Pons (tissue), 1 donor: ENCODE measurements at regions not wholly inside any gene's neighbourhood (a gene's known extent, or its start where the extent isn't known, plus 50 kb on each side); places are given as distances from the start of the nearest gene placed in this dataset.
A peak's percentile ranks its signal among the peaks of the same experiment; 100 is the strongest.
"Not testable (repeated sequence)": the region's sequence is repeated elsewhere in the genome, so short reads cannot be mapped to it uniquely, and the experiment has no call there.

Experiments used
- DNase-seq: peaks from one replicate; pipeline ENCODE4 v3.0.0-alpha.2; 2016; ENCODE audit warnings: low spot score

DNA sequence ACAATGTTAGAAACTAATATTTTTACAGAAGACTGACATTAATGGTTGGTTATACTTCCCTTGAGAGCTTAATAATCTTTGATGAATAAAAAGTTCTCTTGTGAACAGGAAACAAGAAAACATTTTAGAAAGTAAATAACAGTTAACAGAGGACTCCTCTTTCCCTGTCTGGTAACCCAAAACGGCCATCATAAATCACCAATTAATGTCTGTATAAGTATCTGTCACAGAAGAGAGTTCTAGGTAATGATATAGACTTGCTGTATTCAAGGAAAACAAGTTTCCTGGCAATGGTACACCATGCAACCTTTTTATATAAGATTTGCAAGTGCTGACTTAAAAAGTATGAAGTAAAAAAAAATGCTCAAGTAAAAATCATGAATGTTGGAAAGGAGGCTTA is 426.7 kb downstream of the SOX2 start:
- DNase-seq: no peak

DNA sequence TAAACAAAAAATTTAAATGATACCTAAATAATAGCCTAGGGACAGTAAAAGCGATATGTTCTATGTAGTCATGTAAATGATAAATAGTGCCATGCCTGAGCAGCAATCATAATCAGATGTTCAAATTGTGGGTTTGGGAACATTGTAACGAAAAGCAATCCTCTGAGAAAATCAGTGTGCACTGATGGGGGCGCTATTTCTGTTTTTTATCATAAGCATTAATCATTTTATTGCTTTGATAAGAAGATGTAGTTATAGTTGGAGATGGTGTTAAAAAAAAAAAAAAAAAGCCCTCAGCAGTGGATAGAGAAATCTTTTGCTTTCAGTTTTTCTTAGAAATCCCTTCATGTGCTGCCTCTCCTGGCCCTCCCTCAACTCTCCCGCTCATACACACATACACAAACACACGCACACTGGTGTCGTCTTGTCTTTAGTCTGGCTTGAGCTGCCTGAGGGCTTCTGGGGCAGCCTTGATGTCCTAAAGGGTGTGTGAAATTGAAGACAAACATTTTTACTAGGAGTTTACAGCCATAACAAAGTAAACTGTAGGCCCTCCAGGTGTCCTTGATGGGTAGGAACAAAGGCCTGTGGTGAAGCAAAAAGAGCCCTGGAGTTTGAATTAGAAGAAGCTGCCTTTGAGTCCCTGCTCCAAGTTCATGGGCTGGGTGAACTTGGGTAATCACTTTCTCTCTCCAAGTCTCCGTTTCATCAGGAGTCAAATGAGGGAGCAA is 428.1 kb downstream of the SOX2 start:
- DNase-seq: no peak

DNA sequence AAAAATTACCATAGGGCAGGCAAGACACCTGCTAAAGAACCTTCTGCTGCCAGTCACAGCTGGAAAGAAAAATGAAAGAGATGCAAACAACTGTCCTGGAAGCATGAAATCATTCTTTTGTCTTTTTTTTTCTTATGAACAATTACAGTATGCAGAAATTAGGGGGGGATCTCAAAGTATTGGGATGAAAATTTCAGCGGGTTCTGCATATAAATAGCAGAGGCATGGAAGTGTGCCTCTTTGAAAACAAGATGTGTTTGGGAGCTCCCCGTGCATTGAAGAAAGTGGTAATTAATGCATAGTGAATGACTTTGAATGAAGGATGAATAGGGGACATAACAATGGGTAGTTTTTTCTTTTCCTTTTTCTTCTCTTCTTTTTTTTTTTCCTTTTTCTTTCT is 431.2 kb downstream of the SOX2 start:
- DNase-seq: no peak

DNA sequence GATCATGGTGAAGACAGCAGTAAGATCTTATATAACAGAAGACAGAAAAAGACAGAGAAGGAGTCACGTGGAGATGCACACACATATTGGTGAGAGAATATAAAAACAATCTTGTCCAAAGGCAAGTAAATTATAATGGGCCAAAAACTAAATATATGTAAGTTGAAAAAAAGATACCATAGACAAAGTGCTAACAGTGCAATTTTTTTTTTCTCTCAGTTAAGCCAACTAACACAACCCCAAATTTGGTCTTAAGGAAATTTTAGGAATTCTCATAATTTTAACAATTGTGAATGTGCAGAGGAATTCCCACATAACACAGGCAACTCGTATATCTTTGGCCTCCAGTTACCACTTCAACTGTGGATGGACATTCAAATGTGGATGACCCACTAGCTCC is 432.2 kb downstream of the SOX2 start:
- DNase-seq: no peak

DNA sequence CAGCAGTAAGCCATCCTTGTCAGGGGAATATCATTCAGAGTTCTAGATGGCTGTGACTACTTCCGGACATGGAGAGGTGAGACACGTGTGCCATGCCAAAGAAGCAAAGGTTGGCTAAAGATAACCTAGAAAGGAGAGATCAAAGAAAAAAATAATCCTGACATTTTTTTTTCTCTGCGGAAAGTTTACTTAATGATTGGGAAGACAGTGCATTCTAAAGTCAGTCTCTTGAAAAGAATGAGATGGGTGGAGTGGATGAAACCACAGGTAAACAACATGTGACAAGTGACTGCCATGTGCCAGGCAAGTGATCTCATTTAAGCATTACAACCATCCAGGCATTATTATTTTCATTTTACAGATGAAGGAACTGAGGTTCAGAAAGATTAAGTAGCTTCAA is 436.6 kb downstream of the SOX2 start:
- DNase-seq: no peak

DNA sequence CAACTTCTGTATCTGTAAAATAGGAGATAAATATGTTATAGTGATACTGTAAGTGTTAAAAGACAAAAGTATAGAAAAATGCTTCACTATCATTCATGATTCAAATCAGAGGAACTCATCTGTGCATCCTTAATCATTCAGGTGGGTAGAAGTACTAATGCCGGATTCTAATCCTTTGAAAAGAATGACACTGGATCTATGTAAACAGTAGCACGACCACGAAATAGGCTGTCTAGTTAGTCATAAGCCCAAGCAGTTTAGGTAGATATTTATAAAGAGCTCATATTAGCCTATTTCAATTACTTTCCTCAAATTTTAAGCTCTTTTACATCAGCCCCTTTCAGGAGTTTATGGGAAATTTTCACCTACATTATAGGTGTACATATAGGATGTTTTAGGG is 437.9 kb downstream of the SOX2 start:
- DNase-seq: no peak

DNA sequence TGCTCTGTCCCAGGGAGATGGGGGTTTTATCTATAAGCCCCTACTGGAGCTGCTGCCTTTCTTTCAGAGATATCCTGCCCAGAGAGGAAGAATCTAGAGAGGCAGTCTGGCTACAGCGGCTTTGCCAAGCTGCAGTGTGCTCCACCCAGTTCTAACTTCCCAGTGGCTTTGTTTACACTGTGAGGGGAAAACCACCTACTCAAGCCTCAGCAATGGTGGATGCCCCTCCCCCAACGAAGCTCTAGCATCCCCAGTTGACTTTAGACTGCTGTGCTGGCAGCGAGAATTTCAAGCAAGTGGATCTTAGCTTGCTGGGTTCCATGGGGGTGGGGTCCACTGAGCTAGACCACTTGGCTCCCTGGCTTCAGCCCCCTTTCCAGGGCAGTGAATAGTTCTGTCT is 444.6 kb downstream of the SOX2 start:
- DNase-seq: not testable (repeated sequence)

DNA sequence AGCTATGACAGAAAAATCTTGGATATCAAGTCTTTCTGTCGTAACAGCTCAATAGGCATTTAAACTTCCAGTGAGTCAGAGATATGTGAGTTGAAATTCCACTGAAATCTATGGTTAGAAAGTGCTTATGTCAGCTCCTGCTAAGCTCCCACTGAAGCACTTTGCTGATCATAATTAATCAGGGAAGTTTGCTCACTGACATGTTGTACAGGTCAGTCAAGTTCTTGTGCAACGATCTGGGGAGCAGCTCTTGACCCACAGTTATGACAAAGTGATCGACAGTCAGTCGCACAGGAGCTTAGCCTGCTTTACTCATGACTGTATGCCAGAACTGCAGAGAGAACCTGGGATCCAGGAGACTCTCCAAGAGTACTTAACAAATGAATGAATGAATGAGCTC is 453.5 kb downstream of the SOX2 start:
- no peak for DNase-seq

DNA sequence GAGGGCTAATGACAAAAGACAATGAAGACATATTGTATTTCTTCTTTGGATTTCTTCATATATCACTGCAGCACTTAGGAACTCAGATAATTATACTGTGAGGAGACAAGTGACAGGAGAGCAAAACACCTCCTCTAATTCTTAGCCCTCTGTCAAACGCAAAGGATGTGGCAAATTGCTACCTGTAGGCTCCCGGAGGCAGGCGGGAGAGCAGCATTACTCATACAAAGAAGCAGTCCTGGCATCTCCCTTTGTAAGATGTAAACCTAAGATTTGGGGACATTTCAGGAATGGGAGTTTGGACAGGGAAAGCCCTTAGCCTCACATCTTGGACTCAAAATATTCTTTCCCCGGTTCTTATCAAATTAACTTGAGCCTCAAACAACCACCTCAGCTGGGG is 460.8 kb downstream of the SOX2 start:
- no peak for DNase-seq

DNA sequence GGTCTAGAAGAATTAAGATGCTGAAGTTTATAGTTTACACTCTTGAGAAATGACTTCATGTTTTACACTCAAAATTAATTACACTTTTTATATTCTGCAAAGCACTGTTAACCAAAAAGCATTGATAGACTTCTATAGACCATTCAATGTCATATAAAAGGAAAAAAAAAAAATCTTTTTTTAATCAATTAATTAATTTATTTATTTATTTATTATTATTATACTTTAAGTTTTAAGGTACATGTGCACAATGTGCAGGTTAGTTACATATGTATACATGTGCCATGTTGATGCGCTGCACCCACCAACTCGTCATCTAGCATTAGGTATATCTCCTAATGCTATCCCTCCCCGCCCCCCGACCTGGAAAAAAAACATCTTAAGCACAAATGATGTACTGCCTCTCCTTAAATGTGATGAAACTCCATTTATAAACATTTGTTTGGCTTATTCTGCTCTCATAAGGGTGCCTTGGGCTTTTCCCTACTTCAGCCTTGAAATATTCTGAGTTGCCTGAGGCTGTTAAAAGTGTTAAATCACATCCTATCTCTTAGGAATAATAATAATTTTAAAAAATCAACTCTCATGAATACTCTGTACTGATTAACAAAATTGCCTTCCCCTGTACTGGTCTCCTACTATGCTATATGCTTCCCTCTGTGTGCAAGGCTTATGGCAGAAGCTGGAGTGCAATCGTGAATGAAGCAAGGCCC is 466.9 kb downstream of the SOX2 start:
- no peak for DNase-seq

DNA sequence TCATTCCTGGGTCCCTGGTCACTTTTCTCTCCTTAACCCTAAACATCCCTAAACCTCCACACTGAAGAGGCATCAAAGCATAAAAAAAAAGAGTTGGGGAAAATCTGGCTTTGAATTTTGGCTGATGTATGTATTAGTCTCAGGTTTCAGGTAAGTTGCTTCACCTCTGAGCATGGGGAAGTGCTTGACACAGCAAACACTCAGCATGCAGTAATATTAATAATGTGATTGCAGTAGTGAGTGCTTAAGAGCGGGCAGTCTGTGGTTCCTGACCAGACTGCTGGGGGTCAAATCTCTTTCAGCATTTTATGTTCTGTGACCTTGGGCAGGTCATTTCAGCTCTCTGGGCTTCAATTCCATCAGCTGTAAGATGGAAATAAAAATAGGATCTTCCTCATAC is 467.9 kb downstream of the SOX2 start:
- no peak for DNase-seq

DNA sequence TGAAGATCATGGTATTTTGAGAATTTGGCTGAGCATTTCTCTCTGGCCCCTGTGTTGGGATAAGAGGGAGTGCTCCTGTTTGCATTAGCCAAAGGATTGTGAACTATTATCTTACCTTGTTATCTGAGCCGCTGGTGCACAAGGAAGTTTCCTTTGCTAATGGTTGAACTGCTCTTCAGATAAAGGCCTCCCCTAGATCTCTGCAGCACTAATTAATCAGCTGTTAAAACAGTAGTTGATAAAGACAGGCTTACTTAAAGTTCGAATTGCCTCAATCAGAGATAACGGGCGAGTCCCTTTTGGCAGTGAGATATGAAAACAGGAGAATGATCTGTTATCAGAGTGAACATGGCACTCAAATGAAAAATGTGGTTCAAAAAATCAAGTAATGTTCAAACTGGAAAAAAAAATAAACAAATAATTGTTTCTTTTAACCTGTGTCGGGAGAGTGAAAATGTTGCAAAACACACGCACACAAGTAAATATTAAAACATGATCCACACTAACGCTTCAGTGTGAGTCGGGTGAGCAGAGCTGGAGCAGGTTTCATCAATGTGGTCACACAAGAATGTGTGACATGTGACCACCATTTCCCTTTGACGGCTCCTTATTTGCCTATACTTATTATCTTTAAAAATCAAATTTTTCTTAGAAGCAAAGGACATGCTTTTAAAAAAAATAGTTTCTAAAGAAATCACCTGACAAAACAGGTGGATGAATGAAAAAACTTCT is 469.1 kb downstream of the SOX2 start:
- DNase-seq: no peak

DNA sequence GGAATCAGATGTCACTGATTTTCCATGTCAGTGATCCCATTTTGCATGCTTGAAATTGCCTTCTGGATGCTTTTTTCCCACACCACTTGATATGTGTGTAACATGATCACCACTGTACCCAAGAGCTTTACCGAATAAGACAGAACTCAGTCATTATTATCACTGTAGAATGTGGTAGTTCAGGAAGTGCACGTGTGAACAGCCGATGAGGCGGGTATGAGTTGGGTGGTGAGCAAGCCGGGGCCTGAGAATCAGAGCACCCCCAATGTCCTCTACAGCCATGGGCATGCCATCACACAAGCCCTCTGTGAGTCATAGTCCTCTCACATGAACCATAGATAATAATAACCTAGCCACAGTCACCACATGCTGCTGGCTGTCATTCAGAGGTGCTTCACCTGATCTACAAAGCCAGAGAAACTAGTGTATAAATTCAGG is 470.8 kb downstream of the SOX2 start:
- DNase-seq: no peak

DNA sequence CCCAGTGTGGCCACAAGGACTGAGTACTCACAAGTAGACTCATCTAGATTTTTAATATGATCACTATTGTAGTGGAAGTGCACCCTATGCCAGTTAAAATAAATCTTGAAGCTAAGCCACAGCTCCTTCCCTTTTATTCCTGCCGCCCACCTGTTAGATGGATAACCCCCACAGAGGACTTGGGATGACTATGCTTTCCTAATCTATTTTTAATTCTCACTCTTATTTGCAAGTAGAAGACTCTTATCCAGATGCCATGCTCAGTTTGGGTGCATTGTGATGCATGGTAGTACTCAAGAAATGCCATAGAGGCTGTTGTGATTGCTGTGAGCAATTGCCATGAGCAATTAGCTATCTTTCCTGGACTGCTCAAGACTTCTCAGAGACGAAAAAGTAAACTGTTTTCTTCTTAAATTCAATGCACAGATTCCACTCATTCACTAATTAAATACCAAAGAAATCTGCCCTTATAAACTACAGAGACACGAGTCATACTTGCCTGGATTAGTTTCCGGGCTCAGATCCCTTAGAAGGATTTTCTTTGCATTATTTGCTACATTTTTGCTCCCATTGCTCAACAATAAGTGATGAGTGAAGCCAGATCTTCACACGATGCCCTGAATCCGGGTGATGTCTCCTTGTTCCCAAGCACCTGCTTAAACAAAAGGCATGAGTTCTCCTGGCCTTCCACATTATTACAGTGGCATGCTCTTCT is 472.1 kb downstream of the SOX2 start:
- no peak for DNase-seq

DNA sequence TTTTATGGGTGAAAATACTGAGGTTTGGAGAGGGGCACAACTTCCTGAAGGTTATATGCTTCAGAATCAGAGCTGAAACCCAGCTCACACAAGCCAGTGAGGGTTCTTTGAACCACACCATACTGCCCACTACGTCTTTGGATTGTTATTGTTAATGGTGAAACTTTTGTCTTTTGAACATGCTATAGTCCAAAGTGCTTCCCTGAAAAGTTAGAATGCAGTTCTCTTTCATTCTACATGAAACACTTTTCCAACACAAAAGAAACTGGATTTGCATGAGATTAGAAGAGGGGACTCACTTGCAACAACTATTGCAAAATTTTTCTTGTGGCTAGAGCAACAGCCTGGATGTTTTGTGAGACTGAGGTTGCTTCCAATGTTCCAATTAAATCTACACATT is 473.6 kb downstream of the SOX2 start:
- DNase-seq: no peak

DNA sequence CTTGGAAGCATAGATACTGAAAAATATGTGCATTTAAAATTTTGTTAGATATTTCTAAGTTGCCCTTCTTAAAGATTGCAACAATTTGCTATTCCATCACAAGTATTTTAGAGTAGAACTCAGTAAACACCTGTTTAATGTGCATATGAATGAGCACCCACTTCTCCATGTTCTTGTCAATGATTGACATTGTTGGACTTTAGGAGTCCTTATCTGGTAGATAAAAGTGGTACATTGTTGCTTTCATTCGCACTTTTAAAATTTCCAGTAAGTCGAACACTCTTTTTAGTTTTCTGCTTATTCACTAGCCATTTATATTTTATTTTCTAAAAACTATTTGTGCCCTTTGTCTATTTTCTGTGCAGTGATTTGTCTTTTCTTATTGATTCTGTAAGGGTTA is 478.3 kb downstream of the SOX2 start:
- no peak for DNase-seq

DNA sequence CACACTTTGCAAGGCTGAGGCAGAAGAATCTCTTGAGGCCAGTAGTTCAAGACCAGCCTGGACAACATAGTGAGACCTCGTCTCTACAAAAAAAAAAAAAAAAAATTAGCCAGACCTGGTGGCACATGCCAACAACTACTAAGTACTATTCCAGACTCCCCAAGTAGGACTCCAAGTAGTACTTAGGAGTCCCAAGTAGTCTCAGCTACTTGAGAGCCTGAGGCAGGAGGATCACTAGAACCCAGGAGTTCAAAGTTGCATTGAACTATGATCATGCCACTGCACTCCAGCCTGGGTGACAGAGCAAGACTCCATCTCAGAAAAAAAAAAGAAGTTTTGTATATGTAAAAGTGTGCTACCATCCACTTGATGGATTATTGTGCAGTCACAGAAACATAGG is 486.6 kb downstream of the SOX2 start:
- no peak for DNase-seq

DNA sequence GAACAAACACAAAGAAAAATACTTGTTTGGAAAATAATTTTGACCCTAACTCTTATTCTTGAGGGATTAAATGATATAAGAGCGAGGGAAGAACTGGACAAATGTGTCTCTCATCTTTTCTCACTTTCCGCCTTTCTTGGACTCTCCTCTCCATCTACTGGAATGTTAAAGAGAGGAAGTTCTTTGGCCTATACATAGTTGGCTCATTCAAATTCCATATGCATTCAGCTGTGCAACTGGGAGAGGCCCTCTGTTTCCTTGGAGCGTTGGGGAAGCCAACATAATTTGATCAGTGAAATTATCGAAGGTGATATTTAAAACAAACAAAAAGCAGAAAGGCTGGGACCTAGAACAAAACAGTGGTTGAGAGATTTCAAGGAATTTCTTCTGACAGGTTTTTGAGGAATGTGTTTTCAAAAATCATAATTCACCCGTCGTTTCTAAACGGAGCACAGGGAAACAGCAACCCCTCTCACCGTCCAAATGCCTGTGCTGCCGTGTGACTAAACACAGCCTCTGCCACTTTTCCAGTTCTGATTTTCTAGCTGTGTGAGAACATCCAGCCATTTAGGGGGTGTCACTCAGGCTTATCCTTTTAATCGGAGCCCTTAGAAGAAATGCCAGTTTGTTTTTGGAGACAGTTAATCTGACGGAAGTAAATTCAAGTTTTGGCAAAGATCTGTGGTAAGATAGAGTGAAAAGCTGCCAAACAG is 489.9 kb downstream of the SOX2 start:
- no peak for DNase-seq

DNA sequence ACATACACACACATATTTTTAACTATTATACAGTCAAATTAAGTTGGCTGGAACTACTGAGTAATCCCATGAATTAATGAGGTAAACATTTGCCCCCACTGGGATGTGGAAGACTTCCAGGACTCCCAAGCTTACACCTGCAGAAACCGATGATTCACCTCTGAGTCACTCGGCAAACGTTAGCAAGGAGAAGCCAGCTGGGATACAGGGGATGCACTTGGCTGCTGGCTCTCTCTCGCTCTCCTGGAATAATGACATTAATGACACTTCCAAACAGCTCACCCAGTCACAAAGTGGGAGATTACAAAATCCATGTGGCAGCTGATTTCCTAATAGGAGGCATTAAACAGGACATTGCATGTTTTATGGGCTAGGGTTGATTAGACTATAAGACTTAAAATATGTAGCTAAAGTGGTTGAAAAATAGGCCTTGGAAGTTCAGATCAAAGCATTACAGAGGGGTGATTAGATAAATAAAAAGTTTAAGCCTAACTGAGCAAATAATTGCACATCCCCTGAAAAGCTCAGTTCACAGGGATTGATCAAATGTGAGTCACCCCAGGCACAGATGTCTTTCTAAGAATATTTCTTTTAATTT is 500.9 kb downstream of the SOX2 start:
- peak; percentile 25 for DNase-seq

DNA sequence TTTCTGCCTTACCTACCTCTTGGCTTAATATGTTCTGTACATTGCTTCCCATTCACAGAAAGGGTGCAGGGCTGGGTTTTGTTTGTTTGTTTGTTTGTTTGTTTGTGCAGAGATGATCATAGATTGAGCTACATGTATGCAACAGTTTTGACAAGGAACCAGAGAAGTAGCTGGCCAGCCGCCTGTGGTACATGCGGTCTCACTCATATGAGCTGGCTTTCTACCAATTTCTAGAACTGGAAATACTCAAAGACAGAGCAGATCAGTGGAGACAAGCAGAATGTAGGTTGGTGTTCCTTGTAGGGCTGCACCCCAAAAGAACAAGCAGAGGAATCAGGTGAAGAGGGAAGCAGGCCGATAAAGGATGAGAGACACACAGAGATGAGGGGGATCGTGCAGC is 502.7 kb downstream of the SOX2 start:
- DNase-seq: no peak

DNA sequence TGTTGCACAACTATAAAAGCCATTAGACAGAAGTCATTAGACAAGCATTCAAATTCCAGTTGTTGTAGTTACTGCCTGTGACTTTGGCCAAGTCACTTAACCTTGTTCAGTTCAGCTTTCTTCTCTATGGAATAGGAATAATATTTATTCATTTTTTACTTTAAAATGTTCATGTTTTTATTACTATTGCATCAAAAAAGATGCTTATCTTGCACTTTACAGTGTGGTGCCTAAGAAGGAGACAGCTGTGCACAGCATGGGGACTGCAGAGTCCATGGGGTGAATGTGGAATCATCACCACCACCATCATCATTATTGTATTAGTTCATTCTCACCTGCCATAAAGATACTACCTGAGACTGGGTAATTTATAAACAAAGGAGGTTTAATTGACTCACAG is 504.2 kb downstream of the SOX2 start:
- no peak for DNase-seq
